Activated B cell treated with CpG ODN at 0.5 μM for 24 hours (primary cell): ENCODE measurements at regions not wholly inside any gene's neighbourhood (a gene's known extent, or its start where the extent isn't known, plus 50 kb on each side); places are given as distances from the start of the nearest gene placed in this dataset.

Experiments used
- ATAC-seq: fragments of 200-7000 bp; cut with Tn5 transposase; one replicate; pipeline ENCODE4 v1.10.0; 2021; ENCODE audit warnings: low read depth, mild to moderate bottlenecking, moderate library complexity
- CTCF ChIA-PET: fragments of 350-600 bp; sonication (Branson Sonifier 250); formaldehyde crosslinking; loops from one replicate; lab custom pipeline; 2021; ENCODE audit warnings: antibody characterized with exemption; lab: Charles Lee
- POLR2A ChIA-PET: fragments of 350-600 bp; sonication (Branson Sonifier 250); formaldehyde crosslinking; loops from one replicate; lab custom pipeline; 2021; ENCODE audit warnings: antibody characterized with exemption; lab: Charles Lee
- DNase-seq: peaks from one replicate; pipeline ENCODE4 v3.0.0; 2022
- H3K27ac Mint-ChIP-seq: one replicate; pipeline ENCODE4 v1.8.0; 2020; ENCODE audit warnings: mixed read lengths
- H3K27me3 Mint-ChIP-seq: one replicate; pipeline ENCODE4 v1.8.0; 2021; ENCODE audit warnings: mixed read lengths
- H3K36me3 Mint-ChIP-seq: one replicate; pipeline ENCODE4 v1.8.0; 2021; ENCODE audit warnings: low read depth, mixed read lengths
- H3K4me1 Mint-ChIP-seq: one replicate; pipeline ENCODE4 v1.8.0; 2021; ENCODE audit warnings: mixed read lengths
- H3K4me3 Mint-ChIP-seq: one replicate; pipeline ENCODE4 v1.8.0; 2020; ENCODE audit warnings: mild to moderate bottlenecking, mixed read lengths
- H3K9me3 Mint-ChIP-seq: one replicate; pipeline ENCODE4 v1.8.0; 2020; ENCODE audit warnings: mixed read lengths
- intact Hi-C: fragments of 100-400 bp; cut with micrococcal nuclease; formaldehyde crosslinking; loops from one replicate; pipeline ENCODE4 v1.15.1; 2024
- TF ChIP-seq, protein P1 (sequence below): fragments of 200-600 bp; IDR thresholded peaks from one replicate; pipeline ENCODE4 v1.8.0; 2022; ENCODE audit warnings: antibody characterized with exemption, mild to moderate bottlenecking

DNA sequence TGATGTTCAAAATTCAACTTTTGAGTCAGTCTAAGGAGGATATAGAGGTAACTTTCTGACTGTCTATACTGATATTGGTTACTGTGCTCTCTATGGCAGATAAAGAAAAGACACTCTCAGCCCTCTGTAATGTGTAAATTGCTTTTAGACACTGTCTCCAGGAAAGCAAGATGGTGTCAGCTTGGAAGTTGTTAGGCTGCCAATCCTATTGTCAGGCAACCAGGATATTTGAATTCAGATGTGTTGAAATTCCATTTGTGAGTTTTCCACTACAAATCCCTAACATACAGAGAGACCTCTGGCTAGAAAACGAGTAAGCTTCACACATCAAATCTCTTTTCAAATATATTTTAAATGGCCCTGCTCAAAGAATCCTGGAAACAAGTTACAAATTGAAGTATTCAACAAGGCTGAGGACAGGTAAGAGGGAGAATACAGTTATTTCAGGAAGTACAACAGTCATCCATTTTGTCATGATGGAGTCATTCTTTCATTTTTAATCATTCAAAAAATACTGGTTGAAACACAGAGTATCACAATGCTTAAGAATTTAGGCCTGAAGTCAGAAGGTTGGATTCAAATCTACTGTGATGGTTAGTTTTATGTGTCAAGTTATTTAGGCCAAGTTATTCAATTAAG is 312.0 kb downstream of the OLFM4 start:
- no peaks in the 10 kb centered on the region for H3K27me3 Mint-ChIP-seq
- intact Hi-C loops = no loop called here
- no peaks in the 10 kb centered on the region for H3K4me1 Mint-ChIP-seq
- TF ChIP-seq, protein P1, sequence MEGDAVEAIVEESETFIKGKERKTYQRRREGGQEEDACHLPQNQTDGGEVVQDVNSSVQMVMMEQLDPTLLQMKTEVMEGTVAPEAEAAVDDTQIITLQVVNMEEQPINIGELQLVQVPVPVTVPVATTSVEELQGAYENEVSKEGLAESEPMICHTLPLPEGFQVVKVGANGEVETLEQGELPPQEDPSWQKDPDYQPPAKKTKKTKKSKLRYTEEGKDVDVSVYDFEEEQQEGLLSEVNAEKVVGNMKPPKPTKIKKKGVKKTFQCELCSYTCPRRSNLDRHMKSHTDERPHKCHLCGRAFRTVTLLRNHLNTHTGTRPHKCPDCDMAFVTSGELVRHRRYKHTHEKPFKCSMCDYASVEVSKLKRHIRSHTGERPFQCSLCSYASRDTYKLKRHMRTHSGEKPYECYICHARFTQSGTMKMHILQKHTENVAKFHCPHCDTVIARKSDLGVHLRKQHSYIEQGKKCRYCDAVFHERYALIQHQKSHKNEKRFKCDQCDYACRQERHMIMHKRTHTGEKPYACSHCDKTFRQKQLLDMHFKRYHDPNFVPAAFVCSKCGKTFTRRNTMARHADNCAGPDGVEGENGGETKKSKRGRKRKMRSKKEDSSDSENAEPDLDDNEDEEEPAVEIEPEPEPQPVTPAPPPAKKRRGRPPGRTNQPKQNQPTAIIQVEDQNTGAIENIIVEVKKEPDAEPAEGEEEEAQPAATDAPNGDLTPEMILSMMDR = no peak
- DNase-seq (no peak), ATAC-seq (no peak)
- CTCF ChIA-PET = no interaction called here
- H3K36me3 Mint-ChIP-seq = no peaks in the 10 kb centered on the region
- no peaks in the 10 kb centered on the region for H3K9me3 Mint-ChIP-seq
- no peak overlapping the region for H3K4me3 Mint-ChIP-seq
- no peak overlapping the region for H3K27ac Mint-ChIP-seq
- POLR2A ChIA-PET = no interaction called here

DNA sequence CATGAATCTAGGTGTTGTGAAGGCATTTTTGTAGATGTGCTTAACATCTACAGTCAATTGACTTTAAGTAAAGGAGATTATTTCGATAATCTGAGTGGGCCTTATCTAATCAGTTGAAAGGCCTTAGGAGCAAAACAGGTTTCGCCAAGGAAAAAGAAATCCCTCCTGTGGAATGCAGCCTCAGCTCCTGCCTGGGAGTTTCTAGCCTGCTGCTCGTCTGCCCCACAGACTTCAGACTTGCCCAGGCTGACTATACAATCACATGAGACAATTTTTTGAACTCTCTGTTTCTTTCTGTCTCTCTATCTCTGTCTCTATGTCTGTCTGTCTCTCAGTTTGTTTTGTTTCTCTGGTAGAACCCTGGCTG is 312.5 kb downstream of the OLFM4 start:
- Mint-ChIP-seq H3K27me3 (no peaks in the 10 kb centered on the region), H3K9me3 (no peaks in the 10 kb centered on the region)

DNA sequence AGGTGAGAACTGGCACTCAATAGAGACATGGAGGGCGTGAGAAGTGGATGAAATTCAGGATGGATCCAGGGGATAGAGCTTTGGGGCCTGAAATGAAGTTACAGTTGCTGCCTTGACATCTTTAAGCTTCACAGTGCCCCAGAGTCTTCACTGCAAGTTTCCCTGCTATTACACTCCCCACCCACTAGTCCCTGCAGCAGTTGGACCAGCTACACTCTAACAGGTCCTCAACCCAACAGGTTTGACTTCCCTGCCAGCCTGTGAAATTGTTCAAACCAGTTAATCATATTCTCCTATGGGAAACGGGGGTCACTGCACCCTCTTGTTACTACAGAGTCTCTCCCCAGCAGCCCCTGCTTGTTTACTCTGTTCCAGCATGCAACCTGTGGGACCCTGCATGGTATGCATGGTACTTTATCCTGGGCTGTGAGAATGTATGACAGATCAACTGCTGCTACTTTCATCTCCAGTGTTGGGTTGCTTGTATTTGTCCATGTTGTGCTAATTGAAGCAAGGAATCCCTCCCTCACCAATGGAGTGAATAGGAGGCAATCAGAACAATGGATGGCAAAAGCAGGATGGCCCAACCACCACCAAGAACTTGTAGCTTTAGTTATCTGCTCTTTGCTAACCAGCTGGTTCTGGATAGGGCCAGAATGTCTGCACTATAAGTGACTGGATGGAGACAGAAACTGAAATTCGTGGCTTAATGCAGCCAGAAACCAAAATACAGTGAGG is 314.2 kb downstream of the OLFM4 start:
- no peaks in the 10 kb centered on the region for H3K9me3 Mint-ChIP-seq
- POLR2A ChIA-PET = no interaction called here
- CTCF ChIA-PET = no interaction called here
- H3K36me3 Mint-ChIP-seq = no peaks in the 10 kb centered on the region
- no peaks in the 10 kb centered on the region for H3K4me1 Mint-ChIP-seq
- TF ChIP-seq, protein P1 = no peak
- DNase-seq (no peak), ATAC-seq (no peak)
- H3K27ac Mint-ChIP-seq = no peak overlapping the region
- no peaks in the 10 kb centered on the region for H3K27me3 Mint-ChIP-seq
- intact Hi-C loops = no loop called here
- no peak overlapping the region for H3K4me3 Mint-ChIP-seq

More for the DNA sequence above, 312.5 kb downstream of the OLFM4 start:
- Mint-ChIP-seq H3K4me3 (no peak overlapping the region), H3K4me1 (no peaks in the 10 kb centered on the region), H3K36me3 (no peaks in the 10 kb centered on the region), H3K27ac (no peak overlapping the region)
- ATAC-seq (no peak), DNase-seq (no peak)
- intact Hi-C loops = no loop called here
- TF ChIP-seq, protein P1 = no peak
- CTCF ChIA-PET = no interaction called here
- POLR2A ChIA-PET = no interaction called here

DNA sequence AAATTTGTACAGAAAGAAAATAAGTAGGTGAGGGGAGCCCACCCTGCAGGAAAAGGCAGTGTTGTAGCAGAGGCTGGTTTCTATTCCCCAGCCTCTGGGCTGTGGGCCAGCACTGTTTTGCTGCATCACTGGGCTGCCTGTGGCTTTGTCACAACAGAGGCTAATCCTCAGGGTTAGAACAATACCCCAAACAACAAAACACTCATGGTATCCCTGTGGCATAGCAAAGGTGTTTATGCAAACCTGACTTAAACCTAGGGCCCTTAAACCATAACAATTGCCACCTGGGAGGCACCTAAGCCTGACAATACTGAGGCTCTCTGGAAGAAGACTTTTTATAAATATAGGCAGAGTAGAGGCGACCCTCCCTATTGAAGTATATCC is 314.7 kb downstream of the OLFM4 start:
- TF ChIP-seq, protein P1 = no peak
- CTCF ChIA-PET = no interaction called here
- POLR2A ChIA-PET = no interaction called here
- Mint-ChIP-seq H3K9me3 (no peaks in the 10 kb centered on the region), H3K4me1 (no peaks in the 10 kb centered on the region), H3K4me3 (no peak overlapping the region), H3K27ac (no peak overlapping the region), H3K27me3 (no peaks in the 10 kb centered on the region), H3K36me3 (no peaks in the 10 kb centered on the region)
- ATAC-seq = no peak
- DNase-seq = no peak
- intact Hi-C loops = no loop called here

DNA sequence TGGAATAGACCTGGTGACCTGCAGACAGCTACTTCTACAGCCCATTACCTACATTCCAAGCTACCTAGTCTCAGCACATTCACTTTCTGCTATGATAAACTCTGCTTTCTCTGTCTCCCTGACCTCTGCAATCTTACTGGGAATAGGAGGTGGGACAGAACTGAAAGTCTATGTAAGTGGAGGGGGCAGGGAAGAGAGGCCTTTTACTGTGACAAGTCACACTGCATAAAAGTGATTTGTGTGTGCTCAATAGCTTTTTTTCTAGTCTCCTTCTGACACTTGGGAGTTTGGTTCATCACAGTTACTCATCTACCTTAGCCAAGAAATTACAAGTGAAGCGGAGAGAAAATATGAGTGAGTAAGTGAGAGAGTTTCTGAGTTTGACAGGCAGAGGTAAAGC is 322.4 kb downstream of the OLFM4 start:
- Mint-ChIP-seq H3K9me3 (no peaks in the 10 kb centered on the region), H3K4me1 (no peaks in the 10 kb centered on the region), H3K27me3 (no peaks in the 10 kb centered on the region), H3K4me3 (no peak overlapping the region), H3K27ac (no peak overlapping the region), H3K36me3 (no peaks in the 10 kb centered on the region)
- intact Hi-C loops = no loop called here
- CTCF ChIA-PET = no interaction called here
- no peak for DNase-seq
- no peak for ATAC-seq
- TF ChIP-seq, protein P1 = no peak
- POLR2A ChIA-PET = no interaction called here
